ENCODE measurements at regions not wholly inside any gene's neighbourhood (a gene's known extent, or its start where the extent isn't known, plus 50 kb on each side); places are given as distances from the start of the nearest gene placed in this dataset.

GRCh38 chr10:16274911-16275310, 161.9 kb upstream of the PTER start:
- Histone ChIP-seq H3K27me3 (ENCODE audit: control insufficient read depth in 2 of 2, insufficient read depth in 2 of 2, low read length in 2 of 2) (no peaks in the 10 kb centered on the region), H4K20me1 (replicated peaks; ENCODE audit: control insufficient read depth, extremely low read depth, insufficient read depth, low read length) (no peaks in the 10 kb centered on the region), H3K9me1 (replicated peaks; ENCODE audit: control insufficient read depth, extremely low read depth, insufficient read depth, low read length) (no peaks in the 10 kb centered on the region), H2AFZ (ENCODE audit: low read depth, low read length) (no peak overlapping the region), H3K79me2 (ENCODE audit: control insufficient read depth, insufficient read depth, low read length) (no peaks in the 10 kb centered on the region), H3K4me3 (replicated peaks in 1 of 3; ENCODE audit: insufficient read depth in 1 of 3, low read depth in 1 of 3, low read length in 3 of 3) (no peak overlapping the region), H3K9me3 (replicated peaks; ENCODE audit: control insufficient read depth, insufficient read depth, low read length) (peaks cover 3% of the 10 kb centered on the region), H3K27ac (ENCODE audit: insufficient read depth, low read depth, low read length) (no peak overlapping the region), H3K4me2 (ENCODE audit: insufficient read depth, low read length) (no peak overlapping the region), H3K36me3 (ENCODE audit: control insufficient read depth in 2 of 2, extremely low read depth in 1 of 2, insufficient read depth in 2 of 2, low read length in 2 of 2) (no peaks in the 10 kb centered on the region), H3K9ac (replicated peaks; ENCODE audit: extremely low read depth, insufficient read depth, low read length) (no peak overlapping the region), H3K4me1 (ENCODE audit: control insufficient read depth, extremely low read depth, insufficient read depth, low read length) (no peaks in the 10 kb centered on the region)
- FAIRE-seq = no peak
- TF ChIP-seq MYC (IDR thresholded peaks at IDR 0.05; ENCODE audit: low read depth, low read length) (no peak), POLR2A (IDR thresholded peaks at IDR 0.05; ENCODE audit: low read depth, low read length) (no peak), FOS (IDR thresholded peaks at IDR 0.05; ENCODE audit: borderline replicate concordance, insufficient read depth, low read length) (no peak), GATA2 (IDR thresholded peaks at IDR 0.05; ENCODE audit: insufficient read depth, insufficient read length, low read depth, low read length) (no peak), POLR2AphosphoS5 (IDR thresholded peaks at IDR 0.05; ENCODE audit: insufficient read depth, low read depth, low read length) (no peak), JUN (IDR thresholded peaks at IDR 0.05; ENCODE audit: borderline replicate concordance, insufficient read depth, insufficient read length, low read depth) (no peak), EZH2 (IDR thresholded peaks at IDR 0.05; ENCODE audit: borderline replicate concordance, low read depth, low read length, severe bottlenecking) (no peak)
- TF ChIP-seq, protein P1, sequence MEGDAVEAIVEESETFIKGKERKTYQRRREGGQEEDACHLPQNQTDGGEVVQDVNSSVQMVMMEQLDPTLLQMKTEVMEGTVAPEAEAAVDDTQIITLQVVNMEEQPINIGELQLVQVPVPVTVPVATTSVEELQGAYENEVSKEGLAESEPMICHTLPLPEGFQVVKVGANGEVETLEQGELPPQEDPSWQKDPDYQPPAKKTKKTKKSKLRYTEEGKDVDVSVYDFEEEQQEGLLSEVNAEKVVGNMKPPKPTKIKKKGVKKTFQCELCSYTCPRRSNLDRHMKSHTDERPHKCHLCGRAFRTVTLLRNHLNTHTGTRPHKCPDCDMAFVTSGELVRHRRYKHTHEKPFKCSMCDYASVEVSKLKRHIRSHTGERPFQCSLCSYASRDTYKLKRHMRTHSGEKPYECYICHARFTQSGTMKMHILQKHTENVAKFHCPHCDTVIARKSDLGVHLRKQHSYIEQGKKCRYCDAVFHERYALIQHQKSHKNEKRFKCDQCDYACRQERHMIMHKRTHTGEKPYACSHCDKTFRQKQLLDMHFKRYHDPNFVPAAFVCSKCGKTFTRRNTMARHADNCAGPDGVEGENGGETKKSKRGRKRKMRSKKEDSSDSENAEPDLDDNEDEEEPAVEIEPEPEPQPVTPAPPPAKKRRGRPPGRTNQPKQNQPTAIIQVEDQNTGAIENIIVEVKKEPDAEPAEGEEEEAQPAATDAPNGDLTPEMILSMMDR (IDR thresholded peaks at IDR 0.05; ENCODE audit: extremely low read depth in 1 of 2, insufficient read depth in 1 of 2, low read depth in 1 of 2, low read length in 2 of 2) = no peak
- TF ChIP-seq, protein P2, sequence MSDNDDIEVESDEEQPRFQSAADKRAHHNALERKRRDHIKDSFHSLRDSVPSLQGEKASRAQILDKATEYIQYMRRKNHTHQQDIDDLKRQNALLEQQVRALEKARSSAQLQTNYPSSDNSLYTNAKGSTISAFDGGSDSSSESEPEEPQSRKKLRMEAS (IDR thresholded peaks at IDR 0.05; ENCODE audit: insufficient read depth, insufficient read length) = no peak
- DNase-seq (ENCODE audit: low read depth, low spot score) = no peak
- ChIA-PET POLR2A (no interaction called here), CTCF (no interaction called here)
- dilution Hi-C loops (cut with MboI; ENCODE audit: extremely low pct_ligation_motif_present, low sequenced_read_pairs) (no loop called here), intact Hi-C loops (cut with micrococcal nuclease) (no loop called here)
- BruUV-seq (replicated peaks) = no TSS peak

Data from endothelial cell of umbilical vein (primary cell).